ENCODE measurements at regions not wholly inside any gene's neighbourhood (a gene's known extent, or its start where the extent isn't known, plus 50 kb on each side); places are given as distances from the start of the nearest gene placed in this dataset.

GRCh38 chr12:97701901-97702300 is 239.3 kb downstream of the RMST start:
- TF ChIP-seq, protein P1, sequence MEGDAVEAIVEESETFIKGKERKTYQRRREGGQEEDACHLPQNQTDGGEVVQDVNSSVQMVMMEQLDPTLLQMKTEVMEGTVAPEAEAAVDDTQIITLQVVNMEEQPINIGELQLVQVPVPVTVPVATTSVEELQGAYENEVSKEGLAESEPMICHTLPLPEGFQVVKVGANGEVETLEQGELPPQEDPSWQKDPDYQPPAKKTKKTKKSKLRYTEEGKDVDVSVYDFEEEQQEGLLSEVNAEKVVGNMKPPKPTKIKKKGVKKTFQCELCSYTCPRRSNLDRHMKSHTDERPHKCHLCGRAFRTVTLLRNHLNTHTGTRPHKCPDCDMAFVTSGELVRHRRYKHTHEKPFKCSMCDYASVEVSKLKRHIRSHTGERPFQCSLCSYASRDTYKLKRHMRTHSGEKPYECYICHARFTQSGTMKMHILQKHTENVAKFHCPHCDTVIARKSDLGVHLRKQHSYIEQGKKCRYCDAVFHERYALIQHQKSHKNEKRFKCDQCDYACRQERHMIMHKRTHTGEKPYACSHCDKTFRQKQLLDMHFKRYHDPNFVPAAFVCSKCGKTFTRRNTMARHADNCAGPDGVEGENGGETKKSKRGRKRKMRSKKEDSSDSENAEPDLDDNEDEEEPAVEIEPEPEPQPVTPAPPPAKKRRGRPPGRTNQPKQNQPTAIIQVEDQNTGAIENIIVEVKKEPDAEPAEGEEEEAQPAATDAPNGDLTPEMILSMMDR (conservative IDR thresholded peaks at IDR 0.05 in 1 of 2, IDR thresholded peaks at IDR 0.05 in 1 of 2; ENCODE audit: extremely low read depth in 1 of 2, insufficient read depth in 1 of 2, low read depth in 1 of 2, low read length in 2 of 2) = no peak
- no peak for TF ChIP-seq EZH2 (IDR thresholded peaks at IDR 0.05; ENCODE audit: borderline replicate concordance, low read length)
